SK-N-SH (cell line): ENCODE measurements at regions not wholly inside any gene's neighbourhood (a gene's known extent, or its start where the extent isn't known, plus 50 kb on each side); places are given as distances from the start of the nearest gene placed in this dataset.

Experiments
- CTCF ChIA-PET: fragments of 300-600, 350-600 bp; formaldehyde crosslinking; extraction: SDS; loops from one replicate; lab custom pipeline; 2021; lab: Yijun Ruan, JAX
- POLR2A ChIA-PET: fragments of 350-600 bp; sonication (Branson Sonifier 250); formaldehyde crosslinking; extraction: SDS; loops from one replicate; lab custom pipeline; 2020; ENCODE audit warnings: antibody characterized with exemption, inconsistent platforms; lab: Yijun Ruan, JAX
- DNase-seq: peaks from one replicate; pipeline ENCODE4 v3.0.0; 2012
- H2AFZ ChIP-seq: fragments of 200-600 bp; sonication (generic); 2 replicates; pipeline ENCODE4 v1.8.1; 2016; ENCODE audit warnings: antibody characterized with exemption, mild to moderate bottlenecking, low read depth
- H3F3A ChIP-seq: fragments of 200-600 bp; sonication (generic); replicated peaks from 2 replicates; pipeline ENCODE3; 2016; ENCODE audit warnings: antibody characterized with exemption, mild to moderate bottlenecking; ENCODE audit not compliant: insufficient read depth
- H3K27ac ChIP-seq, 2 experiments: fragments of 200-500 bp in 1 of 2; fragments of 200-600 bp in 1 of 2; sonication (Bioruptor generic) in 1 of 2; sonication (generic), shearing (Covaris generic) in 1 of 2; 2 replicates each; pipeline versions ENCODE4 v1.5.1 to v1.6.1; 2014 to 2016; ENCODE audit warnings: low read depth in 2 of 2, inconsistent platforms in 1 of 2, low read length in 1 of 2, mild to moderate bottlenecking in 1 of 2, mixed read lengths in 1 of 2
- H3K27me3 ChIP-seq: fragments of 200-600 bp; sonication (generic), shearing (Covaris generic); 2 replicates; pipeline ENCODE4 v1.6.1; 2016; ENCODE audit warnings: mixed run types; ENCODE audit not compliant: insufficient read depth
- H3K36me3 ChIP-seq, 2 experiments: fragments of 200-500 bp in 1 of 2; fragments of 200-600 bp in 1 of 2; sonication (Bioruptor generic) in 1 of 2; sonication (generic) in 1 of 2; replicated peaks in 1 of 2; 2 replicates each; pipeline versions ENCODE3 to v1.5.1; 2014 to 2016; ENCODE audit warnings: low read length in 1 of 2, mild to moderate bottlenecking in 1 of 2; ENCODE audit not compliant: insufficient read depth in 2 of 2, control insufficient read depth in 1 of 2
- H3K4me1 ChIP-seq, 2 experiments: fragments of 200-500 bp in 1 of 2; fragments of 200-600 bp in 1 of 2; sonication (Bioruptor generic) in 1 of 2; sonication (generic), shearing (Covaris generic) in 1 of 2; 2 replicates each; pipeline versions ENCODE4 v1.5.1 to v1.6.1; 2014 to 2016; ENCODE audit warnings: low read depth in 1 of 2, low read length in 1 of 2, mixed run types in 1 of 2; ENCODE audit not compliant: insufficient read depth in 2 of 2, control insufficient read depth in 1 of 2
- H3K4me2 ChIP-seq: fragments of 200-600 bp; sonication (generic), shearing (Covaris generic); 2 replicates; pipeline ENCODE4 v1.6.1; 2017; ENCODE audit warnings: mixed run types
- H3K4me3 ChIP-seq, 2 experiments: fragments of 200-500 bp in 1 of 2; fragments of 200-600 bp in 1 of 2; sonication (Bioruptor generic) in 1 of 2; sonication (generic), shearing (Covaris generic) in 1 of 2; 2 replicates each; pipeline versions ENCODE4 v1.5.1 to v1.8.1; 2014 to 2016; ENCODE audit warnings: low read depth in 2 of 2, inconsistent platforms in 1 of 2, low read length in 1 of 2, mild to moderate bottlenecking in 1 of 2, mixed read lengths in 1 of 2, moderate library complexity in 1 of 2
- H3K79me2 ChIP-seq: fragments of 200-600 bp; sonication (generic); 2 replicates; pipeline ENCODE4 v1.8.1; 2017; ENCODE audit warnings: mild to moderate bottlenecking; ENCODE audit not compliant: insufficient read depth
- H3K9ac ChIP-seq: fragments of 200-600 bp; sonication (generic); 2 replicates; pipeline ENCODE4 v1.6.1; 2017; ENCODE audit warnings: mixed run types
- H3K9me2 ChIP-seq: fragments of 200-600 bp; sonication (generic); 2 replicates; pipeline ENCODE4 v1.6.1; 2017; ENCODE audit warnings: mixed run types
- H3K9me3 ChIP-seq: fragments of 200-600 bp; sonication (generic); 2 replicates; pipeline ENCODE4 v1.6.1; 2017; ENCODE audit warnings: mixed run types, mild to moderate bottlenecking, moderate library complexity
- H4K20me1 ChIP-seq: fragments of 200-600 bp; sonication (generic); 2 replicates; pipeline ENCODE4 v1.6.1; 2017; ENCODE audit warnings: mild to moderate bottlenecking, mixed run types; ENCODE audit not compliant: insufficient read depth
- EP300 ChIP-seq, 2 experiments: IDR thresholded peaks; 2 replicates each; pipeline versions ENCODE4 v1.4.0 to v1.6.1; 2012; ENCODE audit warnings: borderline replicate concordance in 1 of 2, low read depth in 1 of 2, low read length in 1 of 2
- EZH2phosphoT487 ChIP-seq: fragments of 200-600 bp; sonication (generic); IDR thresholded peaks from 2 replicates; pipeline ENCODE4 v1.6.1; 2017; ENCODE audit warnings: low read depth, mixed run types, mild to moderate bottlenecking, antibody characterized with exemption, moderate library complexity, borderline replicate concordance
- FOXM1 ChIP-seq: IDR thresholded peaks from 2 replicates; pipeline ENCODE4 v1.4.0; 2012; ENCODE audit warnings: low read depth, mild to moderate bottlenecking
- GATA2 ChIP-seq: sonication (generic); formaldehyde crosslinking; IDR thresholded peaks from 2 replicates; pipeline ENCODE4 v1.5.0; 2020; ENCODE audit warnings: mild to moderate bottlenecking, missing genetic modification reagents
- MXI1 ChIP-seq: IDR thresholded peaks from 2 replicates; pipeline ENCODE4 v1.6.1; 2012; ENCODE audit warnings: mild to moderate bottlenecking, low read depth, low read length, improper control_type of control experiment
- NRF1 ChIP-seq: IDR thresholded peaks from 2 replicates; pipeline ENCODE4 v1.6.1; 2012; ENCODE audit warnings: low read depth, mild to moderate bottlenecking, low read length
- POLR2AphosphoS5 ChIP-seq: IDR thresholded peaks from 2 replicates; pipeline ENCODE4 v1.6.1; 2012; ENCODE audit warnings: low read depth, low read length
- RXRA ChIP-seq: IDR thresholded peaks from 2 replicates; pipeline ENCODE4 v1.4.0; 2012; ENCODE audit warnings: low read depth, mild to moderate bottlenecking, borderline replicate concordance
- SIN3A ChIP-seq: IDR thresholded peaks from 2 replicates; pipeline ENCODE4 v1.6.1; 2012; ENCODE audit warnings: low read depth, mild to moderate bottlenecking, low read length, moderate library complexity, borderline replicate concordance
- SMC3 ChIP-seq: IDR thresholded peaks from 2 replicates; pipeline ENCODE4 v1.6.1; 2012; ENCODE audit warnings: low read depth, low read length, improper control_type of control experiment
- TAF1 ChIP-seq: IDR thresholded peaks from 2 replicates; pipeline ENCODE4 v1.6.1; 2012; ENCODE audit warnings: low read depth, mild to moderate bottlenecking, low read length, moderate library complexity, borderline replicate concordance
- TCF12 ChIP-seq: IDR thresholded peaks from 2 replicates; pipeline ENCODE4 v1.4.0; 2012
- YY1 ChIP-seq: IDR thresholded peaks from 2 replicates; pipeline ENCODE4 v1.4.0; 2012; ENCODE audit warnings: low read depth, mild to moderate bottlenecking
- WGBS: methylation state at CpG from one replicate; pipeline ENCODE4 v1.1.6; 2017; ENCODE audit warnings: low lambda C conversion rate; 5-methylcytosine and 5-hydroxymethylcytosine counted together
- TF ChIP-seq, protein P1 (sequence below): fragments of 150-350 bp; IDR thresholded peaks from 2 replicates; pipeline ENCODE4 v1.6.1; 2017; ENCODE audit warnings: antibody characterized with exemption, low read length, low read depth, borderline replicate concordance
- TF ChIP-seq, protein P2 (sequence below): IDR thresholded peaks from 2 replicates; pipeline ENCODE4; 2012
- TF ChIP-seq, protein P3 (sequence below): IDR thresholded peaks from 2 replicates; pipeline ENCODE4 v1.4.0; 2012; ENCODE audit warnings: low read depth, borderline replicate concordance
- TF ChIP-seq, protein P4 (sequence below): IDR thresholded peaks from 2 replicates; pipeline ENCODE4 v1.6.1; 2012; ENCODE audit warnings: mild to moderate bottlenecking, low read depth, low read length, moderate library complexity
- TF ChIP-seq, protein P5 (sequence below): IDR thresholded peaks from 2 replicates; pipeline ENCODE4 v1.4.0; 2012; ENCODE audit warnings: low read depth, borderline replicate concordance
- TF ChIP-seq, protein P6 (sequence below): fragments of 200-600 bp; sonication (generic); IDR thresholded peaks from 2 replicates; pipeline ENCODE4 v1.6.1; 2017; ENCODE audit warnings: antibody characterized with exemption, mild to moderate bottlenecking, moderate library complexity

DNA sequence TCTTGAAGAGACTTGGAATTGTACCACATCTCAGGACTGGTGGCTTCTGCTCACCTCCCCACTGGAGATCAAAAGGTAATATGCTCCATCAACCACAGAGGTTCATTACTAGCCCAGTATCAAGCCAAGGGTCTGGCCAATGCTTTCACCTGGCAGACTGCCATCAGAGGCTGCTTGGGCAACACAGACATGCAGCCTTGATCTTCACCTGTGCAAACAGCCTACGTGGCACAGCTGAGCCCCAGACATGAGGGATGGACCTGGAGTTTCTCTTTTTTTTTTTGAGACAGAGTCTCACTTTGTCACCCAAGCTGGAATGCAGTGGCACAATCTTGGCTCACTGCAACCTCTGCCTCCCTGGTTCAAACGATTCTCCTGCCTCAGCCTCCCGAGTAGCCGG, 105.6 kb upstream of the HES1 start:
- POLR2A ChIA-PET: no interaction called here

More for the DNA sequence above, 105.6 kb upstream of the HES1 start:
- Histone ChIP-seq H3K4me1 (peaks cover 0 to 4% of the 10 kb centered on the region in 2 experiments; a peak in 1 of 4 replicates), H3F3A (no peaks in the 10 kb centered on the region), H3K9ac (no peak overlapping the region), H3K4me3 (no peak overlapping the region), H3K27me3 (peaks cover 5% of the 10 kb centered on the region; the same call in 1 of the 2 replicates), H3K4me2 (no peak overlapping the region), H3K79me2 (no peaks in the 10 kb centered on the region), H3K36me3 (no peaks in the 10 kb centered on the region), H3K27ac (no peak overlapping the region), H2AFZ (no peak overlapping the region), H3K9me2 (no peaks in the 10 kb centered on the region), H3K9me3 (no peaks in the 10 kb centered on the region), H4K20me1 (no peaks in the 10 kb centered on the region)
- TF ChIP-seq YY1 (no peak), MXI1 (no peak), NRF1 (no peak), SIN3A (no peak), SMC3 (no peak), GATA2 (CRISPR knock-in tag) (no peak), FOXM1 (no peak), TCF12 (no peak), EP300 (IDR thresholded peaks at IDR 0.05; ENCODE audit: borderline replicate concordance in 1 of 2, low read depth in 1 of 2, low read length in 1 of 2) (no peak), POLR2AphosphoS5 (no peak), RXRA (no peak), TAF1 (no peak), EZH2phosphoT487 (no peak)
- TF ChIP-seq, protein P1, sequence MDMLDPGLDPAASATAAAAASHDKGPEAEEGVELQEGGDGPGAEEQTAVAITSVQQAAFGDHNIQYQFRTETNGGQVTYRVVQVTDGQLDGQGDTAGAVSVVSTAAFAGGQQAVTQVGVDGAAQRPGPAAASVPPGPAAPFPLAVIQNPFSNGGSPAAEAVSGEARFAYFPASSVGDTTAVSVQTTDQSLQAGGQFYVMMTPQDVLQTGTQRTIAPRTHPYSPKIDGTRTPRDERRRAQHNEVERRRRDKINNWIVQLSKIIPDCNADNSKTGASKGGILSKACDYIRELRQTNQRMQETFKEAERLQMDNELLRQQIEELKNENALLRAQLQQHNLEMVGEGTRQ: no peak
- TF ChIP-seq, protein P2, sequence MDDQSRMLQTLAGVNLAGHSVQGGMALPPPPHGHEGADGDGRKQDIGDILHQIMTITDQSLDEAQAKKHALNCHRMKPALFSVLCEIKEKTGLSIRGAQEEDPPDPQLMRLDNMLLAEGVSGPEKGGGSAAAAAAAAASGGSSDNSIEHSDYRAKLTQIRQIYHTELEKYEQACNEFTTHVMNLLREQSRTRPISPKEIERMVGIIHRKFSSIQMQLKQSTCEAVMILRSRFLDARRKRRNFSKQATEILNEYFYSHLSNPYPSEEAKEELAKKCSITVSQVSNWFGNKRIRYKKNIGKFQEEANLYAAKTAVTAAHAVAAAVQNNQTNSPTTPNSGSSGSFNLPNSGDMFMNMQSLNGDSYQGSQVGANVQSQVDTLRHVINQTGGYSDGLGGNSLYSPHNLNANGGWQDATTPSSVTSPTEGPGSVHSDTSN: no peak
- TF ChIP-seq, protein P3, sequence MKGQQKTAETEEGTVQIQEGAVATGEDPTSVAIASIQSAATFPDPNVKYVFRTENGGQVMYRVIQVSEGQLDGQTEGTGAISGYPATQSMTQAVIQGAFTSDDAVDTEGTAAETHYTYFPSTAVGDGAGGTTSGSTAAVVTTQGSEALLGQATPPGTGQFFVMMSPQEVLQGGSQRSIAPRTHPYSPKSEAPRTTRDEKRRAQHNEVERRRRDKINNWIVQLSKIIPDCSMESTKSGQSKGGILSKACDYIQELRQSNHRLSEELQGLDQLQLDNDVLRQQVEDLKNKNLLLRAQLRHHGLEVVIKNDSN: no peak
- TF ChIP-seq, protein P4, sequence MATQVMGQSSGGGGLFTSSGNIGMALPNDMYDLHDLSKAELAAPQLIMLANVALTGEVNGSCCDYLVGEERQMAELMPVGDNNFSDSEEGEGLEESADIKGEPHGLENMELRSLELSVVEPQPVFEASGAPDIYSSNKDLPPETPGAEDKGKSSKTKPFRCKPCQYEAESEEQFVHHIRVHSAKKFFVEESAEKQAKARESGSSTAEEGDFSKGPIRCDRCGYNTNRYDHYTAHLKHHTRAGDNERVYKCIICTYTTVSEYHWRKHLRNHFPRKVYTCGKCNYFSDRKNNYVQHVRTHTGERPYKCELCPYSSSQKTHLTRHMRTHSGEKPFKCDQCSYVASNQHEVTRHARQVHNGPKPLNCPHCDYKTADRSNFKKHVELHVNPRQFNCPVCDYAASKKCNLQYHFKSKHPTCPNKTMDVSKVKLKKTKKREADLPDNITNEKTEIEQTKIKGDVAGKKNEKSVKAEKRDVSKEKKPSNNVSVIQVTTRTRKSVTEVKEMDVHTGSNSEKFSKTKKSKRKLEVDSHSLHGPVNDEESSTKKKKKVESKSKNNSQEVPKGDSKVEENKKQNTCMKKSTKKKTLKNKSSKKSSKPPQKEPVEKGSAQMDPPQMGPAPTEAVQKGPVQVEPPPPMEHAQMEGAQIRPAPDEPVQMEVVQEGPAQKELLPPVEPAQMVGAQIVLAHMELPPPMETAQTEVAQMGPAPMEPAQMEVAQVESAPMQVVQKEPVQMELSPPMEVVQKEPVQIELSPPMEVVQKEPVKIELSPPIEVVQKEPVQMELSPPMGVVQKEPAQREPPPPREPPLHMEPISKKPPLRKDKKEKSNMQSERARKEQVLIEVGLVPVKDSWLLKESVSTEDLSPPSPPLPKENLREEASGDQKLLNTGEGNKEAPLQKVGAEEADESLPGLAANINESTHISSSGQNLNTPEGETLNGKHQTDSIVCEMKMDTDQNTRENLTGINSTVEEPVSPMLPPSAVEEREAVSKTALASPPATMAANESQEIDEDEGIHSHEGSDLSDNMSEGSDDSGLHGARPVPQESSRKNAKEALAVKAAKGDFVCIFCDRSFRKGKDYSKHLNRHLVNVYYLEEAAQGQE: no peak
- TF ChIP-seq, protein P5, sequence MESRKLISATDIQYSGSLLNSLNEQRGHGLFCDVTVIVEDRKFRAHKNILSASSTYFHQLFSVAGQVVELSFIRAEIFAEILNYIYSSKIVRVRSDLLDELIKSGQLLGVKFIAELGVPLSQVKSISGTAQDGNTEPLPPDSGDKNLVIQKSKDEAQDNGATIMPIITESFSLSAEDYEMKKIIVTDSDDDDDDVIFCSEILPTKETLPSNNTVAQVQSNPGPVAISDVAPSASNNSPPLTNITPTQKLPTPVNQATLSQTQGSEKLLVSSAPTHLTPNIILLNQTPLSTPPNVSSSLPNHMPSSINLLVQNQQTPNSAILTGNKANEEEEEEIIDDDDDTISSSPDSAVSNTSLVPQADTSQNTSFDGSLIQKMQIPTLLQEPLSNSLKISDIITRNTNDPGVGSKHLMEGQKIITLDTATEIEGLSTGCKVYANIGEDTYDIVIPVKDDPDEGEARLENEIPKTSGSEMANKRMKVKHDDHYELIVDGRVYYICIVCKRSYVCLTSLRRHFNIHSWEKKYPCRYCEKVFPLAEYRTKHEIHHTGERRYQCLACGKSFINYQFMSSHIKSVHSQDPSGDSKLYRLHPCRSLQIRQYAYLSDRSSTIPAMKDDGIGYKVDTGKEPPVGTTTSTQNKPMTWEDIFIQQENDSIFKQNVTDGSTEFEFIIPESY: no peak
- TF ChIP-seq, protein P6, sequence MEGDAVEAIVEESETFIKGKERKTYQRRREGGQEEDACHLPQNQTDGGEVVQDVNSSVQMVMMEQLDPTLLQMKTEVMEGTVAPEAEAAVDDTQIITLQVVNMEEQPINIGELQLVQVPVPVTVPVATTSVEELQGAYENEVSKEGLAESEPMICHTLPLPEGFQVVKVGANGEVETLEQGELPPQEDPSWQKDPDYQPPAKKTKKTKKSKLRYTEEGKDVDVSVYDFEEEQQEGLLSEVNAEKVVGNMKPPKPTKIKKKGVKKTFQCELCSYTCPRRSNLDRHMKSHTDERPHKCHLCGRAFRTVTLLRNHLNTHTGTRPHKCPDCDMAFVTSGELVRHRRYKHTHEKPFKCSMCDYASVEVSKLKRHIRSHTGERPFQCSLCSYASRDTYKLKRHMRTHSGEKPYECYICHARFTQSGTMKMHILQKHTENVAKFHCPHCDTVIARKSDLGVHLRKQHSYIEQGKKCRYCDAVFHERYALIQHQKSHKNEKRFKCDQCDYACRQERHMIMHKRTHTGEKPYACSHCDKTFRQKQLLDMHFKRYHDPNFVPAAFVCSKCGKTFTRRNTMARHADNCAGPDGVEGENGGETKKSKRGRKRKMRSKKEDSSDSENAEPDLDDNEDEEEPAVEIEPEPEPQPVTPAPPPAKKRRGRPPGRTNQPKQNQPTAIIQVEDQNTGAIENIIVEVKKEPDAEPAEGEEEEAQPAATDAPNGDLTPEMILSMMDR: no peak
- CTCF ChIA-PET: no interaction called here
- WGBS: 41% methylated on average over 4 of the region's 4 CpGs
- no peak for DNase-seq
